ENCODE measurements at regions not wholly inside any gene's neighbourhood (a gene's known extent, or its start where the extent isn't known, plus 50 kb on each side); places are given as distances from the start of the nearest gene placed in this dataset.

GRCh38 chr2:35784777-35785176 lies 570.8 kb upstream of the CRIM1 start:
- H3K36me3 ChIP-seq (ENCODE audit: control insufficient read depth, insufficient read depth, low read length), result no peaks in the 10 kb centered on the region
- DNase-seq, result no peak
- H3K4me1 ChIP-seq (ENCODE audit: control insufficient read depth, insufficient read depth, low read length, poor library complexity, severe bottlenecking), result no peaks in the 10 kb centered on the region
- no peaks in the 10 kb centered on the region for H3K9me3 ChIP-seq (ENCODE audit: control insufficient read depth, low read length)
- H3K4me3 ChIP-seq (ENCODE audit: insufficient read depth, low read depth, low read length, poor library complexity, severe bottlenecking), result no peak overlapping the region
- H3K27me3 ChIP-seq (replicated peaks; ENCODE audit: control insufficient read depth, insufficient read depth, low read length, poor library complexity, severe bottlenecking), result no peaks in the 10 kb centered on the region
- H3K27ac ChIP-seq (ENCODE audit: insufficient read depth, low read length, poor library complexity, severe bottlenecking), result no peak overlapping the region

- Histone ChIP-seq H3K27ac (ENCODE audit: insufficient read depth, low read length, poor library complexity, severe bottlenecking) (no peak overlapping the region), H3K9me3 (ENCODE audit: control insufficient read depth, low read length) (no peaks in the 10 kb centered on the region), H3K27me3 (replicated peaks; ENCODE audit: control insufficient read depth, insufficient read depth, low read length, poor library complexity, severe bottlenecking) (no peaks in the 10 kb centered on the region), H3K36me3 (ENCODE audit: control insufficient read depth, insufficient read depth, low read length) (no peaks in the 10 kb centered on the region), H3K4me1 (ENCODE audit: control insufficient read depth, insufficient read depth, low read length, poor library complexity, severe bottlenecking) (no peaks in the 10 kb centered on the region), H3K4me3 (ENCODE audit: insufficient read depth, low read depth, low read length, poor library complexity, severe bottlenecking) (no peak overlapping the region)
- DNase-seq, result no peak
Observed at GRCh38 chr2:35783723-35784122, 571.9 kb upstream of the CRIM1 start.

GRCh38 chr2:35741556-35741955 lies 614.0 kb upstream of the CRIM1 start:
- Histone ChIP-seq H3K36me3 (ENCODE audit: control insufficient read depth, insufficient read depth, low read length) (no peaks in the 10 kb centered on the region), H3K27ac (ENCODE audit: insufficient read depth, low read length, poor library complexity, severe bottlenecking) (no peak overlapping the region), H3K9me3 (ENCODE audit: control insufficient read depth, low read length) (no peaks in the 10 kb centered on the region), H3K4me3 (ENCODE audit: insufficient read depth, low read depth, low read length, poor library complexity, severe bottlenecking) (no peak overlapping the region), H3K4me1 (ENCODE audit: control insufficient read depth, insufficient read depth, low read length, poor library complexity, severe bottlenecking) (no peaks in the 10 kb centered on the region), H3K27me3 (replicated peaks; ENCODE audit: control insufficient read depth, insufficient read depth, low read length, poor library complexity, severe bottlenecking) (no peaks in the 10 kb centered on the region)
- no peak for DNase-seq

GRCh38 chr2:35731674-35732073 lies 623.9 kb upstream of the CRIM1 start:
- no peak for DNase-seq
- Histone ChIP-seq H3K4me3 (ENCODE audit: insufficient read depth, low read depth, low read length, poor library complexity, severe bottlenecking) (no peak overlapping the region), H3K9me3 (ENCODE audit: control insufficient read depth, low read length) (no peaks in the 10 kb centered on the region), H3K4me1 (ENCODE audit: control insufficient read depth, insufficient read depth, low read length, poor library complexity, severe bottlenecking) (no peaks in the 10 kb centered on the region), H3K27me3 (replicated peaks; ENCODE audit: control insufficient read depth, insufficient read depth, low read length, poor library complexity, severe bottlenecking) (no peaks in the 10 kb centered on the region), H3K36me3 (ENCODE audit: control insufficient read depth, insufficient read depth, low read length) (no peaks in the 10 kb centered on the region), H3K27ac (ENCODE audit: insufficient read depth, low read length, poor library complexity, severe bottlenecking) (no peak overlapping the region)

GRCh38 chr2:35714883-35715282 lies 640.7 kb upstream of the CRIM1 start:
- H3K4me3 ChIP-seq (ENCODE audit: insufficient read depth, low read depth, low read length, poor library complexity, severe bottlenecking), result no peak overlapping the region
- H3K4me1 ChIP-seq (ENCODE audit: control insufficient read depth, insufficient read depth, low read length, poor library complexity, severe bottlenecking), result no peaks in the 10 kb centered on the region
- no peak overlapping the region for H3K27ac ChIP-seq (ENCODE audit: insufficient read depth, low read length, poor library complexity, severe bottlenecking)
- no peaks in the 10 kb centered on the region for H3K36me3 ChIP-seq (ENCODE audit: control insufficient read depth, insufficient read depth, low read length)
- no peak for DNase-seq
- H3K9me3 ChIP-seq (ENCODE audit: control insufficient read depth, low read length), result no peaks in the 10 kb centered on the region
- H3K27me3 ChIP-seq (replicated peaks; ENCODE audit: control insufficient read depth, insufficient read depth, low read length, poor library complexity, severe bottlenecking), result no peaks in the 10 kb centered on the region

GRCh38 chr2:35708411-35708923 lies 647.1 kb upstream of the CRIM1 start:
- DNase-seq, result no peak
- H3K4me1 ChIP-seq (ENCODE audit: control insufficient read depth, insufficient read depth, low read length, poor library complexity, severe bottlenecking), result no peaks in the 10 kb centered on the region
- no peaks in the 10 kb centered on the region for H3K36me3 ChIP-seq (ENCODE audit: control insufficient read depth, insufficient read depth, low read length)
- H3K27ac ChIP-seq (ENCODE audit: insufficient read depth, low read length, poor library complexity, severe bottlenecking), result no peak overlapping the region
- no peaks in the 10 kb centered on the region for H3K27me3 ChIP-seq (replicated peaks; ENCODE audit: control insufficient read depth, insufficient read depth, low read length, poor library complexity, severe bottlenecking)
- H3K9me3 ChIP-seq (ENCODE audit: control insufficient read depth, low read length), result no peaks in the 10 kb centered on the region
- H3K4me3 ChIP-seq (ENCODE audit: insufficient read depth, low read depth, low read length, poor library complexity, severe bottlenecking), result no peak overlapping the region

- no peaks in the 10 kb centered on the region for H3K9me3 ChIP-seq (ENCODE audit: control insufficient read depth, low read length)
- no peaks in the 10 kb centered on the region for H3K27me3 ChIP-seq (replicated peaks; ENCODE audit: control insufficient read depth, insufficient read depth, low read length, poor library complexity, severe bottlenecking)
- H3K36me3 ChIP-seq (ENCODE audit: control insufficient read depth, insufficient read depth, low read length), result no peaks in the 10 kb centered on the region
- H3K4me3 ChIP-seq (ENCODE audit: insufficient read depth, low read depth, low read length, poor library complexity, severe bottlenecking), result no peak overlapping the region
- no peak overlapping the region for H3K27ac ChIP-seq (ENCODE audit: insufficient read depth, low read length, poor library complexity, severe bottlenecking)
- no peaks in the 10 kb centered on the region for H3K4me1 ChIP-seq (ENCODE audit: control insufficient read depth, insufficient read depth, low read length, poor library complexity, severe bottlenecking)
- no peak for DNase-seq
Observed at GRCh38 chr2:35688309-35688708, 667.3 kb upstream of the CRIM1 start.

- H3K9me3 ChIP-seq (ENCODE audit: control insufficient read depth, low read length), result no peaks in the 10 kb centered on the region
Observed at GRCh38 chr2:35651688-35652323, 703.8 kb upstream of the CRIM1 start.

GRCh38 chr2:35614640-35615039 lies 740.9 kb upstream of the CRIM1 start:
- no peak for DNase-seq
- H3K9me3 ChIP-seq (ENCODE audit: control insufficient read depth, low read length), result no peaks in the 10 kb centered on the region
- no peaks in the 10 kb centered on the region for H3K27me3 ChIP-seq (replicated peaks; ENCODE audit: control insufficient read depth, insufficient read depth, low read length, poor library complexity, severe bottlenecking)
- H3K4me1 ChIP-seq (ENCODE audit: control insufficient read depth, insufficient read depth, low read length, poor library complexity, severe bottlenecking), result no peaks in the 10 kb centered on the region
- no peaks in the 10 kb centered on the region for H3K36me3 ChIP-seq (ENCODE audit: control insufficient read depth, insufficient read depth, low read length)
- no peak overlapping the region for H3K4me3 ChIP-seq (ENCODE audit: insufficient read depth, low read depth, low read length, poor library complexity, severe bottlenecking)
- no peak overlapping the region for H3K27ac ChIP-seq (ENCODE audit: insufficient read depth, low read length, poor library complexity, severe bottlenecking)

More at GRCh38 chr2:35651688-35652323, 703.8 kb upstream of the CRIM1 start:
- Histone ChIP-seq H3K27ac (ENCODE audit: insufficient read depth, low read length, poor library complexity, severe bottlenecking) (no peak overlapping the region), H3K4me1 (ENCODE audit: control insufficient read depth, insufficient read depth, low read length, poor library complexity, severe bottlenecking) (no peaks in the 10 kb centered on the region), H3K4me3 (ENCODE audit: insufficient read depth, low read depth, low read length, poor library complexity, severe bottlenecking) (no peak overlapping the region), H3K27me3 (replicated peaks; ENCODE audit: control insufficient read depth, insufficient read depth, low read length, poor library complexity, severe bottlenecking) (no peaks in the 10 kb centered on the region), H3K36me3 (ENCODE audit: control insufficient read depth, insufficient read depth, low read length) (no peaks in the 10 kb centered on the region)
- DNase-seq, result no peak

- H3K4me3 ChIP-seq (ENCODE audit: insufficient read depth, low read depth, low read length, poor library complexity, severe bottlenecking), result no peak overlapping the region
- H3K27me3 ChIP-seq (replicated peaks; ENCODE audit: control insufficient read depth, insufficient read depth, low read length, poor library complexity, severe bottlenecking), result no peaks in the 10 kb centered on the region
- DNase-seq, result no peak
- no peaks in the 10 kb centered on the region for H3K9me3 ChIP-seq (ENCODE audit: control insufficient read depth, low read length)
- no peak overlapping the region for H3K27ac ChIP-seq (ENCODE audit: insufficient read depth, low read length, poor library complexity, severe bottlenecking)
- no peaks in the 10 kb centered on the region for H3K36me3 ChIP-seq (ENCODE audit: control insufficient read depth, insufficient read depth, low read length)
- no peaks in the 10 kb centered on the region for H3K4me1 ChIP-seq (ENCODE audit: control insufficient read depth, insufficient read depth, low read length, poor library complexity, severe bottlenecking)
Observed at GRCh38 chr2:35606394-35606793, 749.2 kb upstream of the CRIM1 start.
